ENCODE measurements at regions not wholly inside any gene's neighbourhood (a gene's known extent, or its start where the extent isn't known, plus 50 kb on each side); places are given as distances from the start of the nearest gene placed in this dataset.

DNA sequence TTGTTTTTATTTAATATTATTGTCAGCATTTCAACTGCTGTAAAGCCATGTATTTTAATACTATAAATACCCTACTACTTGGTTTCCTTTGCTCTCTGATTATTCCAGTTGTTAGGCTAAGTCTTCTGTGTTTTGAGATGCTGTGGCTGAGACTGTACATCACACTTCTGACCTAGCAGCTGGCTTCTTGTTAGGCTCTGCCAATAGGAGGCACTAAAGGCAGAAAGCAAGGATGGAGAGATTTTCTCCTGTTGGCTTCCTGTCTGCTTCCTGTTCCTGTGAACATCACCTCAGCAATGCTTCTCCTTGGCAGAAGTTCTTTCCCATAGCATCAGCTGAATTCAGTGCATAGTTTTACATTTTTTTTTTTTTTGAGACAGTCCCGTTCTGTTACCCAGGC is 68.3 kb upstream of the YPEL5 start:
- H3K36me3 Mint-ChIP-seq (ENCODE audit: low read depth), result no peaks in the 10 kb centered on the region

DNA sequence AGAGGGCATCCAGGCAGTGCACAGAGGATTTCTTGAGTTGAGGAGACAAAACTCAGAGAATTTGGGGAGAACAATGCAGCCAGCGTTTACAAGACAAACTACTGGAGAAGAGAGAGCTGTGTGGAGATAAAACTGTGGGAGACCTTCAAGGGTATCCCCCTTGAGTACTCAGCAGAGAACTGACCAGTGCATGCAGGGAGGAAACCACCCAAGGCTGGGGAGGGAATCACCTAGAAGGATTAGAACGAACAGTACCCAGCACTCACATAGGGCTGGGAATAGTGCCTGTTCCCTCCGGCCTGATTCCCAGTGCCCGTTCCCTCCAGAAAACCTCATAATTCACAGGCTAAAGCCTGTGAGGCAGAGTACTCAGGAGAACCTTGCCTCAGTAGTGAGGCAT is 61.9 kb upstream of the YPEL5 start:
- Histone ChIP-seq H3K4me3 (ENCODE audit: low read length) (no peak overlapping the region), H3K36me3 (ENCODE audit: control insufficient read depth, insufficient read depth, low read length) (no peaks in the 10 kb centered on the region), H3K27ac (ENCODE audit: low read depth, low read length) (no peak overlapping the region), H3K9me3 (ENCODE audit: control insufficient read depth, low read length) (no peaks in the 10 kb centered on the region), H3K27me3 (ENCODE audit: control insufficient read depth, insufficient read depth, low read length, poor library complexity, severe bottlenecking) (no peaks in the 10 kb centered on the region), H3K9ac (ENCODE audit: extremely low read depth, low read length, poor library complexity, severe bottlenecking) (no peak overlapping the region), H3K4me1 (ENCODE audit: control insufficient read depth, insufficient read depth, low read length) (no peaks in the 10 kb centered on the region)
- no peak for TF ChIP-seq CTCF (conservative IDR thresholded peaks at IDR 0.05)
- no peaks in the 10 kb centered on the region for H3K36me3 Mint-ChIP-seq (ENCODE audit: low read depth)
- 89 to 92% methylated on average over 4 of the region's 4 CpGs for WGBS, 2 experiments (ENCODE audit: insufficient coverage in 1 of 2, insufficient read length in 1 of 2)
- no peak overlapping the region for H3K27ac Mint-ChIP-seq
- H3K4me1 Mint-ChIP-seq, result peaks cover 16% of the 10 kb centered on the region
- no peak overlapping the region for H3K4me3 Mint-ChIP-seq
- H3K27me3 Mint-ChIP-seq (ENCODE audit: insufficient read depth), result peaks cover 3% of the 10 kb centered on the region
- DNase-seq, result no peak
- H3K9me3 Mint-ChIP-seq, result peaks cover 6% of the 10 kb centered on the region

More for the DNA sequence above, 68.3 kb upstream of the YPEL5 start:
- Histone ChIP-seq H3K9ac (ENCODE audit: extremely low read depth, low read length, poor library complexity, severe bottlenecking) (no peak overlapping the region), H3K27ac (ENCODE audit: low read depth, low read length) (no peak overlapping the region), H3K27me3 (ENCODE audit: control insufficient read depth, insufficient read depth, low read length, poor library complexity, severe bottlenecking) (no peaks in the 10 kb centered on the region), H3K36me3 (ENCODE audit: control insufficient read depth, insufficient read depth, low read length) (no peaks in the 10 kb centered on the region), H3K4me1 (ENCODE audit: control insufficient read depth, insufficient read depth, low read length) (no peaks in the 10 kb centered on the region), H3K9me3 (ENCODE audit: control insufficient read depth, low read length) (no peaks in the 10 kb centered on the region), H3K4me3 (ENCODE audit: low read length) (no peak overlapping the region)
- no peaks in the 10 kb centered on the region for H3K9me3 Mint-ChIP-seq
- TF ChIP-seq CTCF (conservative IDR thresholded peaks at IDR 0.05), result peak; percentile 41
- whole genome bisulfite sequencing, 2 experiments (ENCODE audit: insufficient coverage in 1 of 2, insufficient read length in 1 of 2), result 83 to 97% methylated on average over 1 of the region's 1 CpG
- no peak overlapping the region for H3K27ac Mint-ChIP-seq
- H3K4me1 Mint-ChIP-seq, result no peaks in the 10 kb centered on the region
- no peak for DNase-seq
- no peaks in the 10 kb centered on the region for H3K27me3 Mint-ChIP-seq (ENCODE audit: insufficient read depth)
- H3K4me3 Mint-ChIP-seq, result no peak overlapping the region

DNA sequence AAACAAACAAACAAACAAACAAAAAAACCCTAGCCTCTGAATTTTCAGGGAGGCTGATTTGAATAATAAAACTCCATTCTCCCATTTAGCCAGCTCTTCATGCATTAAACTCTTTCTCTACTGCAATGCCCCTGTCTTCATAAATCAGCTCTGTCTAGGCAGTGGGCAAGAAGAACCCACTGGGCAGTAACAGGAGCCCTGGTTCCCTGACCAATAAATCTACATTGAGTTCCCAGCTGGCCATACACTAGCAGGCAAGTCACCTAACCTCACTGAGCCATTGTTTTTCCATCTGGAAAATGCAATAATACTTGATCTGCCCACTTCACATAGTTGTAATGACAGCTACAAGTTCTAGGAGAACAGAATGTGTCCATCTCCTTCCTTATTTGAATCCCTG is 57.6 kb upstream of the YPEL5 start:
- Mint-ChIP-seq H3K4me3 (no peak overlapping the region), H3K27me3 (ENCODE audit: insufficient read depth) (peaks cover 7% of the 10 kb centered on the region), H3K27ac (no peak overlapping the region), H3K36me3 (ENCODE audit: low read depth) (no peaks in the 10 kb centered on the region), H3K4me1 (peaks cover 19% of the 10 kb centered on the region), H3K9me3 (peaks cover 24% of the 10 kb centered on the region)
- H3K36me3 ChIP-seq (ENCODE audit: control insufficient read depth, insufficient read depth, low read length), result no peaks in the 10 kb centered on the region
- H3K9me3 ChIP-seq (ENCODE audit: control insufficient read depth, low read length), result peaks cover 8% of the 10 kb centered on the region
- no peak for DNase-seq
- H3K4me3 ChIP-seq (ENCODE audit: low read length), result no peak overlapping the region
- no peak for TF ChIP-seq CTCF (conservative IDR thresholded peaks at IDR 0.05)
- H3K4me1 ChIP-seq (ENCODE audit: control insufficient read depth, insufficient read depth, low read length), result no peaks in the 10 kb centered on the region
- no peak overlapping the region for H3K9ac ChIP-seq (ENCODE audit: extremely low read depth, low read length, poor library complexity, severe bottlenecking)
- H3K27ac ChIP-seq (ENCODE audit: low read depth, low read length), result no peak overlapping the region
- H3K27me3 ChIP-seq (ENCODE audit: control insufficient read depth, insufficient read depth, low read length, poor library complexity, severe bottlenecking), result no peaks in the 10 kb centered on the region

All from endodermal cell (in vitro differentiated cells).